AG08396 (cell line): ENCODE measurements at regions not wholly inside any gene's neighbourhood (a gene's known extent, or its start where the extent isn't known, plus 50 kb on each side); places are given as distances from the start of the nearest gene placed in this dataset.
"Not testable (repeated sequence)": the region's sequence is repeated elsewhere in the genome, so short reads cannot be mapped to it uniquely, and the experiment has no call there.

Experiments
- DNase-seq: peaks from one replicate; pipeline ENCODE4 v3.0.0; 2012; ENCODE audit warnings: low spot score, mixed read lengths

- no peak for DNase-seq
Observed at GRCh38 chr21:27372381-27372780, 405.5 kb upstream of the ADAMTS5 start.

- no peak for DNase-seq
Observed at GRCh38 chr21:27371975-27372331, 405.1 kb upstream of the ADAMTS5 start.

GRCh38 chr21:27371115-27371974 is 404.5 kb upstream of the ADAMTS5 start:
- no peak for DNase-seq

- no peak for DNase-seq
Observed at GRCh38 chr21:27369978-27370571, 403.2 kb upstream of the ADAMTS5 start.

- no peak for DNase-seq
Observed at GRCh38 chr21:27369234-27369633, 402.3 kb upstream of the ADAMTS5 start.

GRCh38 chr21:27366646-27367235 is 399.9 kb upstream of the ADAMTS5 start:
- DNase-seq = no peak

GRCh38 chr21:27366036-27366435 is 399.1 kb upstream of the ADAMTS5 start:
- no peak for DNase-seq

GRCh38 chr21:27365394-27365793 is 398.5 kb upstream of the ADAMTS5 start:
- DNase-seq = peak; percentile 10

- no peak for DNase-seq
Observed at GRCh38 chr21:27363719-27364477, 397.0 kb upstream of the ADAMTS5 start.

GRCh38 chr21:27362249-27362648 is 395.4 kb upstream of the ADAMTS5 start:
- DNase-seq = no peak

- no peak for DNase-seq
Observed at GRCh38 chr21:27359141-27359540, 392.3 kb upstream of the ADAMTS5 start.

GRCh38 chr21:27352885-27353284 is 386.0 kb upstream of the ADAMTS5 start:
- no peak for DNase-seq

- DNase-seq = no peak
Observed at GRCh38 chr21:27346041-27346448, 379.2 kb upstream of the ADAMTS5 start.

GRCh38 chr21:27339902-27340301 is 373.0 kb upstream of the ADAMTS5 start:
- no peak for DNase-seq

GRCh38 chr21:27338007-27338406 is 371.1 kb upstream of the ADAMTS5 start:
- not testable (repeated sequence) for DNase-seq

GRCh38 chr21:27333096-27333495 is 366.2 kb upstream of the ADAMTS5 start:
- no peak for DNase-seq

GRCh38 chr21:27329255-27329851 is 362.5 kb upstream of the ADAMTS5 start:
- DNase-seq = peak; percentile 17

GRCh38 chr21:27326301-27326700 is 359.4 kb upstream of the ADAMTS5 start:
- no peak for DNase-seq

- no peak for DNase-seq
Observed at GRCh38 chr21:27323331-27323730, 356.4 kb upstream of the ADAMTS5 start.

- DNase-seq = no peak
Observed at GRCh38 chr21:27321791-27322190, 354.9 kb upstream of the ADAMTS5 start.

- DNase-seq = no peak
Observed at GRCh38 chr21:27320868-27321267, 354.0 kb upstream of the ADAMTS5 start.

- DNase-seq = not testable (repeated sequence)
Observed at GRCh38 chr21:27317601-27318000, 350.7 kb upstream of the ADAMTS5 start.
